Bronchial epithelial cell (primary cell): ENCODE measurements at regions not wholly inside any gene's neighbourhood (a gene's known extent, or its start where the extent isn't known, plus 50 kb on each side); places are given as distances from the start of the nearest gene placed in this dataset.
"Not testable (repeated sequence)": the region's sequence is repeated elsewhere in the genome, so short reads cannot be mapped to it uniquely, and the experiment has no call there.

Experiments used
- DNase-seq: peaks from one replicate; pipeline ENCODE4 v3.0.0-alpha.2; 2010; ENCODE audit warnings: low read depth
- FAIRE-seq: peaks from 2 replicates; lab custom pipeline; 2011; peaks lifted over from hg19 to GRCh38; lab: Jason Lieb, UNC
- H3K27me3 ChIP-seq: 2 replicates; pipeline ENCODE4 v1.5.1; 2011; ENCODE audit warnings: low read length; ENCODE audit not compliant: control insufficient read depth, insufficient read depth
- H3K36me3 ChIP-seq: 2 replicates; pipeline ENCODE4 v1.5.1; 2011; ENCODE audit warnings: low read length; ENCODE audit not compliant: control insufficient read depth, insufficient read depth
- H3K4me3 ChIP-seq: 2 replicates; pipeline ENCODE4 v1.5.1; 2011; ENCODE audit warnings: mild to moderate bottlenecking, low read depth, low read length, control low read depth
- CTCF ChIP-seq: IDR thresholded peaks from 2 replicates; pipeline ENCODE4 v1.5.1; 2011; ENCODE audit warnings: mild to moderate bottlenecking, moderate library complexity, low read length, control low read depth, inconsistent platforms; ENCODE audit not compliant: insufficient read depth, severe bottlenecking

- H3K27me3 ChIP-seq = peaks cover 8% of the 10 kb centered on the region
- H3K36me3 ChIP-seq = no peaks in the 10 kb centered on the region
- no peak overlapping the region for H3K4me3 ChIP-seq
- DNase-seq (no peak), FAIRE-seq (no peak)
- no peak for TF ChIP-seq CTCF
These were observed 101.7 kb upstream of the SEC14L1 start for GRCh38 chr17:77038884-77039555.

- Histone ChIP-seq H3K27me3 (peaks cover 2% of the 10 kb centered on the region), H3K4me3 (no peak overlapping the region), H3K36me3 (no peaks in the 10 kb centered on the region)
- TF ChIP-seq CTCF = no peak
- no peak for FAIRE-seq
- DNase-seq = no peak
These were observed 98.1 kb upstream of the SEC14L1 start for GRCh38 chr17:77042476-77043231.

GRCh38 chr17:77045441-77046041 is 95.2 kb upstream of the SEC14L1 start:
- H3K4me3 ChIP-seq = no peak overlapping the region
- DNase-seq (peak; percentile 90), FAIRE-seq (peak; percentile 64)
- no peaks in the 10 kb centered on the region for H3K36me3 ChIP-seq
- no peak for TF ChIP-seq CTCF
- peaks cover under 1% of the 10 kb centered on the region for H3K27me3 ChIP-seq

GRCh38 chr17:77049440-77049839 is 91.3 kb upstream of the SEC14L1 start:
- Histone ChIP-seq H3K36me3 (no peaks in the 10 kb centered on the region), H3K4me3 (no peak overlapping the region), H3K27me3 (peaks cover 9% of the 10 kb centered on the region)
- no peak for FAIRE-seq
- peak; percentile 37 for DNase-seq
- peak; percentile 8 for TF ChIP-seq CTCF

- not testable (repeated sequence) for H3K36me3 ChIP-seq, H3K4me3 ChIP-seq, FAIRE-seq, DNase-seq
- H3K27me3 ChIP-seq = peaks cover 14% of the 10 kb centered on the region
These were observed 89.9 kb upstream of the SEC14L1 start for GRCh38 chr17:77050901-77051300.

- no peak for DNase-seq
- Histone ChIP-seq H3K27me3 (peaks cover 14% of the 10 kb centered on the region), H3K4me3 (no peak overlapping the region), H3K36me3 (no peaks in the 10 kb centered on the region)
- no peak for TF ChIP-seq CTCF
- FAIRE-seq = no peak
These were observed 85.8 kb upstream of the SEC14L1 start for GRCh38 chr17:77054936-77055335.
